ENCODE measurements at regions not wholly inside any gene's neighbourhood (a gene's known extent, or its start where the extent isn't known, plus 50 kb on each side); places are given as distances from the start of the nearest gene placed in this dataset.

DNA sequence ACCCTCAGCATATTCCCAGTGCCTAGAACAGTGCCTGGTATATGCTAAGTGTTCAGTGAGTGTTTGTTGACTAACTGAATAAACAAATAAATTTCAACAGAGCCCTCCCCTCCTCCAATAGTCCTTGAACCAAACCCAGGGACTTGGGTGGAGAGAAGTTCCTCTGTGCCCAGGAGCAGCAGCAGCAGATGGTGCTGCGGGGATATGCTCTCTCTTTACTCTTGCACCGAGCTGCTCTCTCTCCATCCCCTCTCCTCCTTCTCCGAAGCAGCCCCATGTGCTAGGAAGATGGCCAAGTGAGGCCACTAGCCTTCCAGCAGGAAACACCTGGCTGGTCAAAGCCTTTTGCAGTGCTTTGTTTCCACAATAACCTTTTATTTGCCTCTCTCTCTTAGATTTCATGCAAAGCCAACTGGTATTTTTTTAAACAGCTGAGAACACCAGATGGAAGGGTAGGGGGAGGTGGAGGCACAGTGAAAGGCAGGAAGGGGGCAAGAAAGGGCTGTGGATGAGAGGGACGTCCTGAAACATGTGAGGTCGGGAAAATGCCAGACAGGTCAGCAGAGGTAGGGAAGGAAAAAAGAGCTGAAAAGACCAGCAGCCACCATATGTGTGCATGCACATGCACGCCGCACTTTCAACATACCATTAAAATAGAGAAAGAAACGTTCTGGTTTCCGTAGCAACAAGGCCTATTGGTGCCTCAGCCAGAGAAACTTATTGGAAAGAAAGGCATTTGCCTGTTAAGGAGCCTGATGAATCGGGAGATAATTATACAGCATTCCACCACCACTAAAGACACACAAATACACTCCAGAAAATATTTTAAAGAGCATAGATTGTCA lies 78.9 kb downstream of the EMP1 start:
- DNase-seq (ENCODE audit: low read depth): no peak
- TF ChIP-seq, protein P1, sequence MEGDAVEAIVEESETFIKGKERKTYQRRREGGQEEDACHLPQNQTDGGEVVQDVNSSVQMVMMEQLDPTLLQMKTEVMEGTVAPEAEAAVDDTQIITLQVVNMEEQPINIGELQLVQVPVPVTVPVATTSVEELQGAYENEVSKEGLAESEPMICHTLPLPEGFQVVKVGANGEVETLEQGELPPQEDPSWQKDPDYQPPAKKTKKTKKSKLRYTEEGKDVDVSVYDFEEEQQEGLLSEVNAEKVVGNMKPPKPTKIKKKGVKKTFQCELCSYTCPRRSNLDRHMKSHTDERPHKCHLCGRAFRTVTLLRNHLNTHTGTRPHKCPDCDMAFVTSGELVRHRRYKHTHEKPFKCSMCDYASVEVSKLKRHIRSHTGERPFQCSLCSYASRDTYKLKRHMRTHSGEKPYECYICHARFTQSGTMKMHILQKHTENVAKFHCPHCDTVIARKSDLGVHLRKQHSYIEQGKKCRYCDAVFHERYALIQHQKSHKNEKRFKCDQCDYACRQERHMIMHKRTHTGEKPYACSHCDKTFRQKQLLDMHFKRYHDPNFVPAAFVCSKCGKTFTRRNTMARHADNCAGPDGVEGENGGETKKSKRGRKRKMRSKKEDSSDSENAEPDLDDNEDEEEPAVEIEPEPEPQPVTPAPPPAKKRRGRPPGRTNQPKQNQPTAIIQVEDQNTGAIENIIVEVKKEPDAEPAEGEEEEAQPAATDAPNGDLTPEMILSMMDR (conservative IDR thresholded peaks at IDR 0.05; ENCODE audit: low read depth, low read length): no peak
- H3K4me3 ChIP-seq (ENCODE audit: low read length): no peak overlapping the region

DNA sequence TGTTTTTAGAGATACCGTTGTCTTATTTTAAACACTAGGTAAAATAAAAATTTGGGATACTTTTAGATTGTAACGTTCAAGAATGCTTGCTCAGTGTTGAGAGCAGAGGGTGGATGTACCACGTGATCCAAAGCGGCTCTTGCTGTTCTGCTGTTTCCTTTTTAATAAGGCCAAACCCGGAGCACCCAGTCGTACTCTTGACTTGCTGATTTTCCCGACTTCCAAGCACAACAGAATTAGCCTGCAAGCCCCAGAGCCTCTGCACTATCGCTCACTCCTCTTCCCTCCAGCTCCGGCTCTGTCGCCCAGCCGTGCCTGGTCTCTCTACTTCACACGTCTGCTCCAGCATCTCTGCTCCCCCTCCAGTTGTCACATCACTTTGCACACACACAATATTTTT lies 77.3 kb downstream of the EMP1 start:
- H3K4me3 ChIP-seq (ENCODE audit: low read length): no peak overlapping the region
- no peak for DNase-seq (ENCODE audit: low read depth)
- TF ChIP-seq, protein P1 (conservative IDR thresholded peaks at IDR 0.05; ENCODE audit: low read depth, low read length): no peak

DNA sequence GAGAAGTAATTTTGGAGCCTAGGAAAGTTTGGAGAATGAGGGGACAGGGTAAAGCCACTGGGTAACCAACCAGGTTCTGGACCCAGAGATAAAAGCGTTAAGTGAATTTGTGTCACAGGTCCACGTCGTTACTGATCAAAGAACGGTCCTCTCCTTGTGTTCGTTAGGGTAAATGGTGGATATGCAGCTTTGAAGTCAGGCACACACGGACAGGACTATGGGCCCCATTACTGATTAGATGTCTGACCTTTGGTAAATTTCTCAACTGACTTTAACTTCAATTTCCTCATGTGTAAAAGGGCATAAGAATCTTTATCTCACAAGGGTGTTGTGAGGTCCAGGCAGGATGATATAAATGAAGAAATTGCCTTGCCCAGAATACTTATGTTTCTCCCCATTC lies 76.6 kb downstream of the EMP1 start:
- TF ChIP-seq, protein P1 (conservative IDR thresholded peaks at IDR 0.05; ENCODE audit: low read depth, low read length): no peak
- no peak for DNase-seq (ENCODE audit: low read depth)
- no peak overlapping the region for H3K4me3 ChIP-seq (ENCODE audit: low read length)

- TF ChIP-seq, protein P1 (conservative IDR thresholded peaks at IDR 0.05; ENCODE audit: low read depth, low read length): no peak
- no peak overlapping the region for H3K4me3 ChIP-seq (ENCODE audit: low read length)
- DNase-seq (ENCODE audit: low read depth): no peak
Observed at GRCh38 chr12:13270817-13271216, 74.3 kb downstream of the EMP1 start.
